Astrocyte of the spinal cord (primary cell): ENCODE measurements at regions not wholly inside any gene's neighbourhood (a gene's known extent, or its start where the extent isn't known, plus 50 kb on each side); places are given as distances from the start of the nearest gene placed in this dataset.
"Not testable (repeated sequence)": the region's sequence is repeated elsewhere in the genome, so short reads cannot be mapped to it uniquely, and the experiment has no call there.

Experiments used
- DNase-seq: peaks from one replicate; pipeline ENCODE4 v3.0.0; 2011; ENCODE audit warnings: low read depth, low spot score
- H3K4me3 ChIP-seq: 2 replicates; pipeline ENCODE4 v1.5.1; 2011; ENCODE audit warnings: low read depth, mild to moderate bottlenecking, low read length, moderate library complexity
- CTCF ChIP-seq: IDR thresholded peaks from 2 replicates; pipeline ENCODE4 v1.5.1; 2012; ENCODE audit warnings: low read depth, mild to moderate bottlenecking, low read length, inconsistent platforms
- in situ Hi-C: cut with HindIII; loops from 2 replicates; pipeline ENCODE4 v1.10.0; 2017; ENCODE audit warnings: low sequenced_read_pairs

GRCh38 chrX:74061879-74062278 lies 209.4 kb upstream of the XIST start:
- in situ Hi-C loops: no loop called here
- DNase-seq: no peak
- TF ChIP-seq CTCF: no peak
- no peak overlapping the region for H3K4me3 ChIP-seq

- in situ Hi-C loops: no loop called here
- no peak overlapping the region for H3K4me3 ChIP-seq
- DNase-seq: no peak
- TF ChIP-seq CTCF: no peak
Observed at GRCh38 chrX:74049126-74049525, 196.6 kb upstream of the XIST start.

DNA sequence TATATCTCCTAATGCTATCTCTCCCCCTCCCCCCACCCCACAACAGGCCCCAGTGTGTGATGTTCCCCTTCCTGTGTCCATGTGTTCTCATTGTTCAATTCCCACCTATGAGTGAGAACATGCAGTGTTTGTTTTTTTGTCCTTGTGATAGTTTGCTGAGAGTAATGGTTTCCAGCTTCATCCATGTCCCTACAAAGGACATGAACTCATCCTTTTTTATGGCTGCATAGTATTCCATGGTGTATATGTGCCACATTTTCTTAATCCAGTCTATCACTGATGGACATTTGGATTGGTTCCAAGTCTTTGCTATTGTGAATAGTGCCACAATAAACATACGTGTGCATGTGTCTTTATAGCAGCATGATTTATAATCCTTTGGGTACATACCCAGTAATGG lies 181.6 kb upstream of the XIST start:
- DNase-seq, in situ Hi-C loops, H3K4me3 ChIP-seq: not testable (repeated sequence)

- DNase-seq, H3K4me3 ChIP-seq, in situ Hi-C loops: not testable (repeated sequence)
Observed at GRCh38 chrX:74031527-74031926, 179.0 kb upstream of the XIST start.

DNA sequence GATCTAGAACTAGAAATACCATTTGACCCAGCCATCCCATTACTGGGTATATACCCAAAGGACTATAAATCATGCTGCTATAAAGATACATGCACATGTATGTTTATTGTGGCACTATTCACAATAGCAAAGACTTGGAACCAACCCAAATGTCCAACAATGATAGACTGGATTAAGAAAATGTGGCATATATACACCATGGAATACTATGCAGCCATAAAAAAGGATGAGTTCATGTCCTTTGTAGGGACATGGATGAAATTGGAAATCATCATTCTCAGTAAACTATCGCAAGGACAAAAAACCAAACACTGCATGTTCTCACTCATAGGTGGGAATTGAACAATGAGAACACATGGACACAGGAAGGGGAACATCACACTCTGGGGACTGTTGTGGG lies 178.3 kb upstream of the XIST start:
- H3K4me3 ChIP-seq, in situ Hi-C loops, DNase-seq: not testable (repeated sequence)

DNA sequence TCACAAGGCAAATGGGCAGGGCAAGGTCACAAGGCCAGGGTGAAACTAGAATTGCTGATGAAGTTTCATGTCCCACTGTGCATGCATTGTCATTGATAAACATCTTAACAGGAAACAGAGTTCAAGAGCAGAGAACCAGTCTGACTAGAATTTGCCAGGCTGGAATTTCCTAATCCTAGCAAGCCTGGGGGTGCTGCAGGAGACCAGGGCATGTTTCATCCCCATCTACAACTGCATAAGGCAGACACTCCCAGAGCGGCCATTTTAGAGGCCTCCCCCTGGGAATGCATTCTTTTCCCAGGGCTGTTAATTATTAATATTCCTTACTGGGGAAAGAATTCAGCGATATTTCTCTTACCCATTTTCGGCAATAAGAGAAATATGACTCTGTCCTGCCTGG lies 172.6 kb upstream of the XIST start:
- in situ Hi-C loops, DNase-seq, H3K4me3 ChIP-seq: not testable (repeated sequence)

- no peak for TF ChIP-seq CTCF
- H3K4me3 ChIP-seq: no peak overlapping the region
- in situ Hi-C loops: no loop called here
- DNase-seq: no peak
Observed at GRCh38 chrX:74023203-74023602, 170.7 kb upstream of the XIST start.

DNA sequence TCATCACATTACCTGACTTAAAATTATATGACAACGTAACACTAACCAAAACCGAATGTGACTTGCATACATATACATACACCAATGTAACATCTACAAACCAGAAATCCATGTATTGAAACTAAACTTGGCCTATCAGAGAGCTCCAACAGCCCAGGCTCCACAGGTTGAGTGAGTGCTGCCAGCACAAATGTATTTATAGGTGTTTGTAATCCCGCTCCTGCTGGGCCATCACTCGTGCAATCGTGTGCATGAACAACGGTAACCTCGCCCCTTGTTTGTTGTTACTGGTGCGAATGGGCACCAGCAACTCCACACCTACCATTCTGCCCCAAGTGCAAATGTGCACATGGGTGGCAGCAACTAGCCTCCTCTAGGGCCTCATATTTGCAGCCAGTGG lies 165.7 kb upstream of the XIST start:
- H3K4me3 ChIP-seq: no peak overlapping the region
- DNase-seq: no peak
- in situ Hi-C loops: no loop called here
- no peak for TF ChIP-seq CTCF

GRCh38 chrX:74015379-74016019 lies 163.0 kb upstream of the XIST start:
- in situ Hi-C loops: no loop called here
- TF ChIP-seq CTCF: peak; percentile 75
- DNase-seq: peak; percentile 88

More at GRCh38 chrX:74015379-74016019, 163.0 kb upstream of the XIST start:
- H3K4me3 ChIP-seq: no peak overlapping the region
